ENCODE measurements at regions not wholly inside any gene's neighbourhood (a gene's known extent, or its start where the extent isn't known, plus 50 kb on each side); places are given as distances from the start of the nearest gene placed in this dataset.

- no peak for TF ChIP-seq POLR2A (IDR thresholded peaks at IDR 0.05; ENCODE audit: low read depth, low read length)
- DNase-seq (ENCODE audit: insufficient read length, low spot score) (no peak), FAIRE-seq (no peak)
These were observed 236.4 kb upstream of the MEX3C start for GRCh38 chr18:51433881-51434280.

DNA sequence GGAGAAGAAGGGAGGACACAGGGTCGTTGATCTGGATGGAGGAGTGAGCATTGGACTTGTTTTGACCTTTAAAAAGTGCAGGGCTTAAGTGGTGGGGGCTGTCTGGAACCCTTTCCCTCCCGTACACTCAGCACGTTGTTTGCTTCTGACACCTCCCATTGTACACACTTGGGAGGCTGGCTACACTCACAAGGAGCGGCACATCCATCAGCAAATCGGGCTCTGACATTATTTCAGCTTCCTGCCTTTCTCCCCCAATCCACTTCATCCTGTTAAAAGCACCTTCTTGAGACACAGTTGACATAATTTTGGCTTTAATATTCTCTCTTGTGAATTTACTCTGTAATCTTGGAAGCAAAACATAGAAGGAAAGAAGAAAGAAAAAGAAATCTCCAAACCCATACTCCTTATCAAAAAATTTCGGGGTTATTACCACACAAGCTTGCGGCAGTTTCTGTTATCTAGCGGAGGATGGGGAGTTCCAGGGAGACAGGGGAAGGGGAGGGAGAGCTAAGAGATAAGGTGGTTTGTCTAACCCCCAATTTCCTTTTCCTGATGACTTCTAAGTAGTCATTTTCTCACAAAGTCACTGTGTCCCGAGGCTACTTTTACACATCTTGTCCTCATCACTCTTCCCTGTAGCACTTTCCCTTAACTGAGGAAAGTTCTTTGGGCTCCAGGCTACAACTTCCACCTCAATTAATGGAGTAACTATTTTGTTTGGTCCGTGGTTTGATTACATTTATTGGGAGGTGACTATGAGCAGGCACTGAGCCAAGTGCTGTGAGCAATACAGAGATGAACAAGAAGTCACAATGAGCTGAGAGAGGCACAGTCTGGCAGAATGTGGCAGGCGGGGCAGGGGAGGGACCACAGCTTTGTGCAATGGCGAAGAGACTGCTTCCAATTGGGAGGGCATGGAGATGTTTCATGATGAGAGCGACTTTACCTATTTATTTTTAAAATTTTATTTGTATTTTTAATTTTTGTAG is 240.1 kb upstream of the MEX3C start:
- DNase-seq (ENCODE audit: insufficient read length, low spot score) (no peak), FAIRE-seq (no peak)
- TF ChIP-seq POLR2A (IDR thresholded peaks at IDR 0.05; ENCODE audit: low read depth, low read length), result no peak

- no peak for TF ChIP-seq POLR2A (IDR thresholded peaks at IDR 0.05; ENCODE audit: low read depth, low read length)
- no peak for FAIRE-seq
- DNase-seq (ENCODE audit: insufficient read length, low spot score), result no peak
These were observed 241.4 kb upstream of the MEX3C start for GRCh38 chr18:51438797-51439350.

DNA sequence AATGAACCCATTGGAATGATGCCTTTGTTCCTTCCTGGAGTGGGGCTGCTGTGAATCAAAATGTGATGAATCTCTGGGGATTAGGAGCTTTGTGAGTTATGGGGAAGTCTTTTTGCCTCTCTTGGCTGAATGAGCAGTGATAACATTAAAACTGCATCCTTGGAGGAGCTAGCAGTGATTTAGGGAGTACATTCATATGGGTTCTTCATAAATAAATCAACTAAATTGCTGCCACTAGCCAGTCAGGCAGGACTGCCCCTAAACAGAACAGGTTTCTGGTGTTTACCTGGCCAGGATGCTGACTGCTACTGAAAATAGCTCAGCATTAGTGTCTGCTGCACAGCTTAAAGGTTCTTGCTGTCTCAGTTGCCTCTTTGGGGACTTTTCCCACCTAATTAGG is 244.5 kb upstream of the MEX3C start:
- TF ChIP-seq POLR2A (IDR thresholded peaks at IDR 0.05; ENCODE audit: low read depth, low read length), result no peak
- FAIRE-seq (no peak), DNase-seq (ENCODE audit: insufficient read length, low spot score) (no peak)

DNA sequence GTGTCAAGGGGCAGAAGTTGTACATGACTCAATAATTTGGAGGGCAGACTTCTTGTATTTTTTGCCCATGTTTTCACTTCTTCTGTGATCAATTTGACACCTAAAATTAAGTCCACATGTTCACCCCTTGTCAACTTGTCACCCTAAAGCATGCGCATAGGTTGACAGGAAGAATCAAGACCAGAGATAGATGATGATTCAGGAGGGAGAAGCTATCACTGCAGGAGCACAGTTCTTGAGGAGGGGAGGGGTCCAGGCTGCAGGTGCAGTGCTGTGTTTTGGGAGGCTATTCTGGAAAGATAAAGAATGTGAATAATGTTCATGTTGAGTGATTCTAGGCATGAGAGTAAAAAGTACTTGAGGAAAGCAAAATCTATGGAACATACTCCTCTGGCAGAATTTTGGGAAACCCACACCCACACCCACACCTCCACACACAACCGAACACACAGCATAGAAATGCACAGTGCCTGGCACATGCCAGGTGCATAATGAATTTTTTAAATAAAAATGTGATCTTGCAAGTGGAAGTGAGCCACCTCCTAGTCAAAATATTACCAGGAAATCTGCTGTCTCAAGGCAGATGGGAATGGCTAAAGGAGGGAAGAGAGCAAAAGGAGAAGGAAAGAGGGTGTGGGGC is 249.2 kb upstream of the MEX3C start:
- TF ChIP-seq POLR2A (IDR thresholded peaks at IDR 0.05; ENCODE audit: low read depth, low read length), result no peak
- DNase-seq (ENCODE audit: insufficient read length, low spot score) (no peak), FAIRE-seq (no peak)

DNA sequence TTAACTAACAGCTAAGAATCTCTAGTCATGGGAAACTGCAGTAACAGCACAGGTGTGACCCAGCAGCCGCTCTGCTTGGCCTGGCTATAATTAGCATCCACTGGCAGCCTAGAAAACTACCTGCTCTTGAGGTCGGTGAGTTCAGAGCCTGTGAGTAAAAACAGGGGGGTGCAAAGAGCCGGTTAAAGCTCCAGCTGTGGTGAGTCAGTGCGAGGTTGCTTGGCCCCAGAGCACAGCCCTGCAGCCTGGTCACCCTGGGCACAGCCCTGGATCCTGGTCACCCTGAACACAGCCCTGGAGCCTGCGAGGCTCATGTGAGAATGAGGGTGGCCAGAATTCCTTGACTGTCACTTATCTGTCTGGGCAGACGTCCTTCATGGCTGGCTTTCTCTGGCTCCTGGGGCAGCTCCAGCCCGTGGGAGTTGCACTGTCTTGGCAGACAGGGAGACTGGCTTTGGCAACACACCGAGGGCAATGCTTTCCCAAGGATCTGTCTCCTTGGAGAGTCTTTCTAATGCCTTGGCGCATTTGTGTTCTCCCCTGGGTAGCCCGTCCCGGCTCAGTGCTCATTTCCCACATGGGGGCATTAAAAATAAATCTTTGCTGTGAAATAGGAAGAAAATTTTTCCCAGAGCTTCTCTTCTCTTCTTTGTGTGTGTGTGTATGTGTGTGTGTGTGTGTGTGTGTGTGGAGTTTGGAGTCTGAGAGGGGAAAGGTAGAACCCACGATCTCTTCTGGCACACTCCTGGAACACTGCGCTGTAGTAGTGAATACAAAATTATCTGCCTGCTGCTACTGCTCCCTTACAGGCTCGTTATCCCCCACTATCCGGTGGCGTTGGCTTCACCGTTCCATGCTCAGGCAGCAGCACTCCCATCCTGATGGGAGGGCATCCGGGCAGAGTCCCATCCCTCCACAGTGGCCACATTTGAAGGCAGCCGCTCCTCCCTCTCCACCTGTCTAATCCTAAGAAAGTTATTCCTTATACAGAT is 250.2 kb upstream of the MEX3C start:
- TF ChIP-seq POLR2A (IDR thresholded peaks at IDR 0.05; ENCODE audit: low read depth, low read length), result no peak
- FAIRE-seq (no peak), DNase-seq (ENCODE audit: insufficient read length, low spot score) (no peak)

DNA sequence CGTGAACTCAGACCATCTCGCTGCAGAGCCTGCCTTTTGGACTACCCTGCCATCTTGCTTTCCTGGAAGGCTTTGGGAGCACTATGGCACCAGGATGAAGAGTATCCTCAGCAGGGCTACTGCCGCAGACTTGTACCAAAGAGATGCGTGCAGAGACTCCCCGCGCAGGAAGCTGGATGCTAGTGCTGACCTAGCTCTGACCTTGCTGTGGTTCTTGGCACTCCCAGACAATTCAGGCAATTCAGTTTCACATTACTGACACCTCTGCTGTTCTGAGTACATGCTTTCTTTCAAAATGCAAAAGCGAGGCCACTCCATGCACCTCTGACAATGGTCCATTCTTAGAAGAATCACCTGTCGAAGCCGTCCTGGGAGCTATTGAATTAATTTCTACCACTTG is 251.5 kb upstream of the MEX3C start:
- no peak for DNase-seq (ENCODE audit: insufficient read length, low spot score)
- no peak for FAIRE-seq
- TF ChIP-seq POLR2A (IDR thresholded peaks at IDR 0.05; ENCODE audit: low read depth, low read length), result no peak

DNA sequence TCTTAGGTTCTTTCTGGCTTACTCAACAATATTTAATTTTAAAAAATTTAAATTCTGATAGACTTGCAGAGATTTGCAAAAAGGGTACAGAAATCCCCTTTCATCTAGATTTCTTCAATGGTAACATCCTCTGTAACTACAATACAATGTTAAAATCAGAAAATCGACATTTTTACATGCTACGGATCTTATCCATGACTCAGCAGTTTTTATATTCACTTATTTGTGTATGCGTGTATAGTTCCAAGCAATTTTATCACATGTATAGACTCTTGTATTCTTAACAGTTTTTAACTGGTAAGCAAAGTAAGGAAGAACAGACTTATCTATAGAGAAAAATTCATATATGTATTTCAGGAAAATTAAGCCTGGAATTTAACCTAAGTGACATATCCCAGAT is 256.1 kb upstream of the MEX3C start:
- no peak for FAIRE-seq
- no peak for TF ChIP-seq POLR2A (IDR thresholded peaks at IDR 0.05; ENCODE audit: low read depth, low read length)

GRCh38 chr18:51458861-51459260 is 261.4 kb upstream of the MEX3C start:
- no peak for TF ChIP-seq POLR2A (IDR thresholded peaks at IDR 0.05; ENCODE audit: low read depth, low read length)
- no peak for DNase-seq (ENCODE audit: insufficient read length, low spot score)
- no peak for FAIRE-seq

More for the DNA sequence above, 256.1 kb upstream of the MEX3C start:
- DNase-seq (ENCODE audit: insufficient read length, low spot score), result no peak

- no peak for TF ChIP-seq POLR2A (IDR thresholded peaks at IDR 0.05; ENCODE audit: low read depth, low read length)
- DNase-seq (ENCODE audit: insufficient read length, low spot score) (no peak), FAIRE-seq (no peak)
These were observed 264.5 kb upstream of the MEX3C start for GRCh38 chr18:51461956-51462355.

- no peak for DNase-seq (ENCODE audit: insufficient read length, low spot score)
- no peak for TF ChIP-seq POLR2A (IDR thresholded peaks at IDR 0.05; ENCODE audit: low read depth, low read length)
- FAIRE-seq, result no peak
These were observed 266.1 kb upstream of the MEX3C start for GRCh38 chr18:51463483-51464136.

DNA sequence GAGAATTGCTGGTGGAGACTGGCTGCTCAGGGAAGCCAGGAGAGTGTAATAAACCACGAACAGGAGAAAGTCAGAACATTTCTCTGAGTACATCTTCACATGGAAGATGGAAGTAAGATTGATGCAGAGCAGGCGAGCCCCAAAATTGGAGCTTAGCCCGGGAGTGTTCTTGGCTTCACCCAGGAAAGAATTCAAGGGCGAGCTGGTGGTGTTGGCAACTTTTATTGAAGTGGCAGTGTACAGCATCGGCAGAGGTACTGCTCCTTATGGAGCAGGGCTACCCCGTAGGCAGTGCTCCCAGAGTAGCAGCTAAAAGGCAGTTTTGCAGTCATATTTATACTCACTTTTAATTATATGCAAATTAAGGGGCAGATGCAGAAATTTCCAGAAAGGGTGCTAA is 281.4 kb upstream of the MEX3C start:
- FAIRE-seq (no peak), DNase-seq (ENCODE audit: insufficient read length, low spot score) (no peak)
- TF ChIP-seq POLR2A (IDR thresholded peaks at IDR 0.05; ENCODE audit: low read depth, low read length), result no peak

DNA sequence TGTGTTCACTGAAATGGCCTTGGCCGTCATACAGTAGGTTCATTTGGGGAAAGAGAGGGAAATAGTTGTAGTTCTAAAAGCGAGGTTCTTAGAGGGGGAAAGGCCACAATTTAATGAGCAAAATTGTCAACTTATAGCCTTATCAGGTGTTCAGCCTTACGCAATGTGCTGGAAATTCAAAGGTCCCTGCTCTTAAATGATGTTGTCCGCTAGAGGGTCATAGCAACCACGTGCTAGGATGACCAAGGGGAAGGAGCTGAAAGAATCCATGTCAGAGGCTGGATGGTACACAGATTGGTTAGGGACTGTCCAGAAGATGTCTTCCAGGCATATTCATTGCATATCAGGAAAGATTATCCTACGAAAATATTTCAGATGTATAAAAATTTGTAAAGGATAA is 282.3 kb upstream of the MEX3C start:
- DNase-seq (ENCODE audit: insufficient read length, low spot score) (no peak), FAIRE-seq (no peak)
- no peak for TF ChIP-seq POLR2A (IDR thresholded peaks at IDR 0.05; ENCODE audit: low read depth, low read length)
